ENCODE measurements at regions not wholly inside any gene's neighbourhood (a gene's known extent, or its start where the extent isn't known, plus 50 kb on each side); places are given as distances from the start of the nearest gene placed in this dataset.

GRCh38 chr1:102183711-102184110 is 187.0 kb upstream of the OLFM3 start:
- no peak overlapping the region for H3K4ac ChIP-seq (ENCODE audit: low read depth, low read length)
- no peak overlapping the region for H2BK120ac ChIP-seq (ENCODE audit: low read depth, low read length)
- no CpG with 5 or more reads among the region's 2 CpGs for WGBS, 2 experiments (ENCODE audit: extremely low coverage in 2 of 2, insufficient read length in 1 of 2)
- no peak overlapping the region for H3K56ac ChIP-seq (ENCODE audit: extremely low read depth, insufficient read depth, low read length)
- H3K79me1 ChIP-seq (ENCODE audit: low read depth in 1 of 2, low read length in 2 of 2) = no peaks in the 10 kb centered on the region
- ATAC-seq (ENCODE audit: low read depth) (no peak), DNase-seq (no peak)
- no peaks in the 10 kb centered on the region for H3K9me3 ChIP-seq (ENCODE audit: control insufficient read depth, insufficient read depth, low read length)
- H4K8ac ChIP-seq (ENCODE audit: low read depth in 2 of 2, low read length in 2 of 2) = no peak overlapping the region
- BruUV-seq (replicated peaks) = no TSS peak
- ChIA-PET POLR2A (ENCODE audit: unreplicated experiment) (no interaction called here), CTCF (no interaction called here)
- no peak overlapping the region for H2AK5ac ChIP-seq (ENCODE audit: low read depth, low read length)
- no peaks in the 10 kb centered on the region for H3K27me3 ChIP-seq (ENCODE audit: control insufficient read depth, insufficient read depth, low read length)
- no peak overlapping the region for H3K27ac ChIP-seq (ENCODE audit: insufficient read depth, low read length)
- no peaks in the 10 kb centered on the region for H3K36me3 ChIP-seq (ENCODE audit: control insufficient read depth, insufficient read depth, low read length)
- no peaks in the 10 kb centered on the region for H3K9me1 ChIP-seq (ENCODE audit: insufficient read depth, low read length)
- no peak overlapping the region for H2BK5ac ChIP-seq (ENCODE audit: low read depth, low read length, poor library complexity, severe bottlenecking)
- H3K23ac ChIP-seq (ENCODE audit: low read depth, low read length) = no peak overlapping the region
- TF ChIP-seq USF2 (IDR thresholded peaks at IDR 0.05; ENCODE audit: low read depth, low read length) (no peak), SMC3 (IDR thresholded peaks at IDR 0.05; ENCODE audit: low read depth, low read length) (no peak), FOS (IDR thresholded peaks at IDR 0.05; ENCODE audit: low read depth, low read length) (no peak), POLR2A (IDR thresholded peaks at IDR 0.05; ENCODE audit: low read depth, low read length) (no peak), NFE2L2 (IDR thresholded peaks at IDR 0.05; ENCODE audit: low read depth, low read length) (no peak), RAD21 (IDR thresholded peaks at IDR 0.05; ENCODE audit: low read length) (no peak), CEBPB (IDR thresholded peaks at IDR 0.05; ENCODE audit: low read depth, low read length) (no peak), MAFK (IDR thresholded peaks at IDR 0.05; ENCODE audit: low read depth, low read length) (no peak)
- intact Hi-C loops (cut with micrococcal nuclease) (no loop called here), in situ Hi-C loops (cut with MboI; ENCODE audit: low sequenced_read_pairs) (no loop called here), dilution Hi-C loops (cut with HindIII; ENCODE audit: low sequenced_read_pairs, unreplicated experiment) (no loop called here)
- H3K9ac ChIP-seq (ENCODE audit: low read depth, low read length) = no peak overlapping the region
- H4K5ac ChIP-seq (ENCODE audit: low read depth, low read length) = no peak overlapping the region
- no peaks in the 10 kb centered on the region for H4K20me1 ChIP-seq (ENCODE audit: insufficient read depth, low read length)
- H2BK20ac ChIP-seq (ENCODE audit: low read depth, low read length) = no peak overlapping the region
- no peak overlapping the region for H3K4me3 ChIP-seq (ENCODE audit: insufficient read depth, low read depth, low read length)
- H2BK15ac ChIP-seq (ENCODE audit: low read depth, low read length) = no peak overlapping the region
- H3K18ac ChIP-seq (ENCODE audit: low read depth, low read length) = no peak overlapping the region
- no peak overlapping the region for H3K14ac ChIP-seq (replicated peaks; ENCODE audit: low read depth, low read length)
- H2AFZ ChIP-seq (replicated peaks; ENCODE audit: low read length, poor library complexity) = no peak overlapping the region
- no peaks in the 10 kb centered on the region for H3K4me1 ChIP-seq (ENCODE audit: control insufficient read depth, insufficient read depth, low read length)
- no peak overlapping the region for H2AK9ac ChIP-seq (replicated peaks; ENCODE audit: low read depth, low read length, poor library complexity)
- H3K4me2 ChIP-seq (ENCODE audit: low read depth, low read length) = no peak overlapping the region
- H4K91ac ChIP-seq (ENCODE audit: insufficient read depth, low read depth, low read length) = no peak overlapping the region
